HG03139 (cell line): ENCODE measurements at regions not wholly inside any gene's neighbourhood (a gene's known extent, or its start where the extent isn't known, plus 50 kb on each side); places are given as distances from the start of the nearest gene placed in this dataset.
"Not testable (repeated sequence)": the region's sequence is repeated elsewhere in the genome, so short reads cannot be mapped to it uniquely, and the experiment has no call there.

Source experiments
- ATAC-seq: cut with Tn5 transposase; IDR thresholded peaks from one replicate; pipeline ENCODE4 v1.9.1; 2021; ENCODE audit not compliant: unreplicated experiment

- ATAC-seq: no peak
These were observed 121.8 kb upstream of the DNAJC10 start for GRCh38 chr2:182594286-182594685.

GRCh38 chr2:182595650-182596049 is 120.4 kb upstream of the DNAJC10 start:
- no peak for ATAC-seq

GRCh38 chr2:182597570-182598295 is 118.3 kb upstream of the DNAJC10 start:
- ATAC-seq: no peak

GRCh38 chr2:182598626-182599025 is 117.4 kb upstream of the DNAJC10 start:
- ATAC-seq: no peak

- ATAC-seq: no peak
These were observed 110.9 kb upstream of the DNAJC10 start for GRCh38 chr2:182605166-182605565.

GRCh38 chr2:182606728-182607681 is 109.1 kb upstream of the DNAJC10 start:
- peak; percentile 55 for ATAC-seq

- ATAC-seq: no peak
These were observed 107.7 kb upstream of the DNAJC10 start for GRCh38 chr2:182608181-182608845.

- not testable (repeated sequence) for ATAC-seq
These were observed 107.1 kb upstream of the DNAJC10 start for GRCh38 chr2:182609005-182609404.

- ATAC-seq: no peak
These were observed 105.8 kb upstream of the DNAJC10 start for GRCh38 chr2:182610231-182610630.

- no peak for ATAC-seq
These were observed 105.0 kb upstream of the DNAJC10 start for GRCh38 chr2:182611009-182611408.

- ATAC-seq: no peak
These were observed 101.0 kb upstream of the DNAJC10 start for GRCh38 chr2:182615036-182615435.

GRCh38 chr2:182616471-182617393 is 99.3 kb upstream of the DNAJC10 start:
- ATAC-seq: no peak

- no peak for ATAC-seq
These were observed 97.4 kb upstream of the DNAJC10 start for GRCh38 chr2:182618672-182619079.

GRCh38 chr2:182619276-182619675 is 96.8 kb upstream of the DNAJC10 start:
- ATAC-seq: no peak

- no peak for ATAC-seq
These were observed 94.9 kb upstream of the DNAJC10 start for GRCh38 chr2:182621191-182621590.

GRCh38 chr2:182621810-182622209 is 94.2 kb upstream of the DNAJC10 start:
- ATAC-seq: no peak

- ATAC-seq: no peak
These were observed 93.8 kb upstream of the DNAJC10 start for GRCh38 chr2:182622231-182622630.

- no peak for ATAC-seq
These were observed 90.2 kb upstream of the DNAJC10 start for GRCh38 chr2:182625814-182626213.

GRCh38 chr2:182628916-182629315 is 87.1 kb upstream of the DNAJC10 start:
- ATAC-seq: no peak

- no peak for ATAC-seq
These were observed 85.8 kb upstream of the DNAJC10 start for GRCh38 chr2:182630207-182630606.
